SK-N-SH treated with all-trans-retinoic acid at 6 μM for 48 hours (cell line): ENCODE measurements at regions not wholly inside any gene's neighbourhood (a gene's known extent, or its start where the extent isn't known, plus 50 kb on each side); places are given as distances from the start of the nearest gene placed in this dataset.

Experiments
- BACH2 ChIP-seq: fragments of 250-450 bp; sonication (Bioruptor Pico); IDR thresholded peaks from 2 replicates; pipeline ENCODE4 v1.9.0; 2021; ENCODE audit warnings: mild to moderate bottlenecking, borderline replicate concordance
- CREB5 ChIP-seq: fragments of 250-450 bp; sonication (Bioruptor Pico); IDR thresholded peaks from 2 replicates; pipeline ENCODE4 v1.5.1; 2020; ENCODE audit warnings: low read depth, mild to moderate bottlenecking, moderate library complexity
- CSRNP3 ChIP-seq: fragments of 250-450 bp; sonication (Bioruptor Pico); IDR thresholded peaks from 2 replicates; pipeline ENCODE4 v1.5.1; 2021; ENCODE audit warnings: mild to moderate bottlenecking, moderate library complexity
- ESRRG ChIP-seq: fragments of 250-450 bp; sonication (Bioruptor Pico); IDR thresholded peaks from 2 replicates; pipeline ENCODE4 v1.6.1; 2021; ENCODE audit warnings: mild to moderate bottlenecking
- GLIS3 ChIP-seq: fragments of 250-450 bp; sonication (Bioruptor Pico); IDR thresholded peaks from 2 replicates; pipeline ENCODE4 v1.5.0; 2020; ENCODE audit warnings: mild to moderate bottlenecking, moderate library complexity
- PATZ1 ChIP-seq: fragments of 250-450 bp; sonication (Bioruptor Pico); IDR thresholded peaks from 2 replicates; pipeline ENCODE4 v1.8.0; 2020; ENCODE audit warnings: mild to moderate bottlenecking, moderate library complexity, borderline replicate concordance
- RARB ChIP-seq: fragments of 250-450 bp; sonication (Bioruptor Pico); IDR thresholded peaks from 2 replicates; pipeline ENCODE4 v1.8.0; 2021; ENCODE audit warnings: mild to moderate bottlenecking, moderate library complexity
- ZFP3 ChIP-seq: fragments of 250-450 bp; sonication (Bioruptor Pico); IDR thresholded peaks from 2 replicates; pipeline ENCODE4 v1.5.0; 2020; ENCODE audit warnings: mild to moderate bottlenecking, moderate library complexity
- ZFP30 ChIP-seq: fragments of 450-650 bp; formaldehyde crosslinking; IDR thresholded peaks from 2 replicates; pipeline ENCODE4 v1.5.0; 2022; ENCODE audit warnings: mild to moderate bottlenecking, moderate library complexity
- ZNF565 ChIP-seq: fragments of 450-650 bp; formaldehyde crosslinking; conservative IDR thresholded peaks from 2 replicates; pipeline ENCODE4 v1.5.0; 2020; ENCODE audit warnings: low read depth, mild to moderate bottlenecking, moderate library complexity
- ZNF70 ChIP-seq: fragments of 450-650 bp; formaldehyde crosslinking; IDR thresholded peaks from 2 replicates; pipeline ENCODE4 v1.5.0; 2020; ENCODE audit warnings: mild to moderate bottlenecking, moderate library complexity

GRCh38 chr7:81074406-81074805 is 155.6 kb upstream of the SEMA3C start:
- TF ChIP-seq CSRNP3 (CRISPR knock-in tag) (no peak), ZFP3 (CRISPR knock-in tag) (no peak), BACH2 (no peak), RARB (CRISPR knock-in tag) (no peak), ZNF70 (CRISPR knock-in tag) (no peak), GLIS3 (CRISPR knock-in tag) (no peak), PATZ1 (CRISPR knock-in tag) (no peak), ZFP30 (CRISPR knock-in tag) (no peak), ZNF565 (no peak), ESRRG (no peak), CREB5 (CRISPR knock-in tag) (no peak)
